GM21717 (cell line): ENCODE measurements at regions not wholly inside any gene's neighbourhood (a gene's known extent, or its start where the extent isn't known, plus 50 kb on each side); places are given as distances from the start of the nearest gene placed in this dataset.
"Not testable (repeated sequence)": the region's sequence is repeated elsewhere in the genome, so short reads cannot be mapped to it uniquely, and the experiment has no call there.

ENCODE experiments used
- ATAC-seq: cut with Tn5 transposase; IDR thresholded peaks from one replicate; pipeline ENCODE4 v1.9.1; 2021; ENCODE audit warnings: mild to moderate bottlenecking, moderate library complexity; ENCODE audit not compliant: unreplicated experiment

DNA sequence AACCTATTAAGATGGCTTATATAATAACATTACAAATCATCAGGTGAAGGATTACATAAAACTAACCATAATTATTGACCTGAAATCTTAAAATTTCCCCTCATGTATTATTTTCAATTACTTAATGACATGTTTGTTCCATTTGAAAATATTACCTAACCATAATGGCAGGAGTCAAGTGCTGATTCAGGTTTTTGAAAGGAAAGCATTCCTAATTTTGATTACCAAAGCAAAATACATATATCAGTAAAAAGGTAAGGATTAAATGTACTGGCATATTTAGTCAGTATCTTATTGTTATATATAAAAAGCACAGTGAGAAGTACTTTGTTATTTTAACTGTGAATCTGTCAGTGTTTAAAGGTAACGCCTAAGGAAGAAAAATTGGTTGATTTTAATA is 960.0 kb upstream of the CNTN5 start:
- no peak for ATAC-seq

DNA sequence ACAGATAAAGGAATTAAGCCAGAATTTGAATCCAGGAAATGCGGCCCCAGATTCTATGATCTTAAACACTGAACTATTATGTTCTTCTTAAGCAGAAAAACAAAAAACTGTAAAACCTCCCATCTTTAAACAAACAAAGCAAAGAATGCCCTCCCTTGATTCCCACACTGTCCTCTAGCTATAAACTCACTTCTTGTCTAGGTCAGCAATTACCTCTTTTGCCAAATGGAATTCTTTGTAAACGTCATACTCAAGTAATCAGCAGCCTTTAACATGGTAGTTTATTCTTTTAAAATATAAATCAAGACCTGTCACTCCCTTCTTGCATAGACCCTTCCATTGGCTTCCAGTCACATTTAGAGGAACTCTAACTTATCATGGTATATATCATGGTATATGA is 958.9 kb upstream of the CNTN5 start:
- no peak for ATAC-seq

DNA sequence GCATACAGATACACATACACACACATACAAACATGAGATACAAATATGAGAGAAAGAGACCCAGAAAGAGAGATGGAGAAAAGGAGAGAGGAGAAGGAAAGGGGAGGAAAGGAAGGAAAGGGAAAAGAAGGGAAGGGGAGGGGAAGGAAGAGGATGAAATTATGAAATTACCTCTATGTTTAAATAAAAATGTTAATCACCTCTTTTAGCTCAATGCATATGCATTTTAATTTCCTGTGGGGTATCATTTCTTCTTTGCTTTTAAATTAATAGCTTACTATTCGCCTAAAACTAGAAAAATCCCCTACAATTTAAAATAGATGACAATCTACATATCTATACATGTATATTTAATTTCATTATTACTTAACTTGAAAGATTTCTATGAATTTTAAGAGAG is 958.0 kb upstream of the CNTN5 start:
- ATAC-seq: no peak

DNA sequence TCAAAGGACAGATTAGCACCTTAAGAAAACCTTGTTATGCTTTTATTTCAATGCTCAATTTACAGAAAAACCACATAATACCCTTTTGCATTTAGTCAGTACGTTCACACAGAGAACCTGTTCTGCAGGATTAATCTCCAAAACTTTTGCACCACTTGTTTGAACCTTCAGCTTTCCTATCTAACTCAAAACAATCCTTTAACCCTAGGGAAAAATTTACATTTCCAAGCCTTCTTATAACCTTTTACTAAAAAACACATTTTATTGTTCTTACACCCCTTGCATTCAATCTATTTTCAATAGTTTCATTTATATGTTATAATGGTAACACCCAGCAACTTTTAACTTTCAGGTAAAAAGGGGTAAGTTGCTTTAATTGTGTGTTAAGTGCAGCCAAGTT is 952.5 kb upstream of the CNTN5 start:
- ATAC-seq: no peak

DNA sequence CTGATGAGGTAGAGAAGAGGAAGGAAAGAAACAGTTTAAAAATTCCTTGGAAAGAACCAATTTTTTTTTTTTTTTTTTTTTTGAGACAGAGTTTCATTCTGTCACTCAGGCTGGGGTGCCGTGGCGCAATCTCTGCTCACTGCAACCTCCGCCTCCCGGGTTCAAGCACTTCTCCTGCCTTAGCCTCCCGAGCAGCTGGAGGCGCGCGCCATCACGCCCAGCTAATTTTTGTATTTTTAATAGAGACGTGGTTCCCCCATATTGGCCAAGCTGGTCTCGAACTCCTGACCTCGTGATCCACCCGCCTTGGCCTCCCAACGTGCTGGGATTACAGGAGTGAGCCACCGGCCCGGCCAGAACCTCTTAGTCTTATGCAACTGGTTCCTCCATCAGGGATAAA is 951.6 kb upstream of the CNTN5 start:
- not testable (repeated sequence) for ATAC-seq

DNA sequence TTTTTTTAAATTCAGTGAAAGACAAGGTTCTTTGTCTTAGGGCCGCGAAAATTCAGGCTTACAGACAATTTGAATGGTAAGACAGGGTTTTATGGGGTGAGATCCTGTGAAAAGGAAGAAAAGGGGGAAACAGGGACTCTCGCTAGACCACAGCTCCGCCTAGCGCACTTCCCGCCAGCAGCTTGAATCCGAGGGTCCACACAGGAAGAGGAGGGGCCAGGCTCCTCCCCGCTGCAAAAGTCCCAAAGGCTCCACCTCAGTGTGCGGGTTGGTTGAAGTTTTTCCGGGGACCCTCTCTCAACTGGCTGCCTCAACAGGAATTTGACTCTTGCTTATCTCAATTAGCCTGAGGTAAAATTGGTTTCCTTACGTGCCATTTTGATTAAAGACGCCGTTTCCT is 950.9 kb upstream of the CNTN5 start:
- ATAC-seq: no peak

DNA sequence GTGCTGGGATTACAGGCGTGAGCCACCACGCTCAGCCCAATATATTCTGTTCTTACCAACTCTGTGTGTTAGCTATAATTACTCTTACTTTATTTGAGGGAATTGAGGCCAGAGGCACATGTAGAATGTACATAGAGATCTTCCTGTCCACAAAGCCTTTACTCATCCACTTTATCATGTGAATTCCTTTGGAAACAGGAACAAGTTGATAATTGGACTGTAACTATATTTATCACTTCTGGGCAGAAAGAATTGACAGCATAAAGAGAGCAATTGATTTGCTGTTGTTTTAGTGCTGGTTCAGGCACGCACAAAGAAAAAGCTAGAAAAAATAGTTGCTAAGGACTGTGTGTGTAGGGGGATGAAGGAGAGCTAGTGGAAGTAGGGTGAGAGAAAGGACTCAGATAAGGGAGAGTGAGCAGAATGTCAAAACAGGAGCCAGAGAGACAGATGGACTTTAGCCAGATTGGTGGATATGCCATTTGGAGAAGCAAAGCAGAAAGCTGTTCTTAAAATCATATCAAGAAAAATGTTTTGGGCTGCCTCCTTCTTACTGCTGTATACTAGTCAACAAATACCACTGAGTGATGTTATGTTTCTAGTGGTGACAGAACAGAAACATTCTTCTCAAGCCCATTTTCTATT is 929.8 kb upstream of the CNTN5 start:
- ATAC-seq: no peak

DNA sequence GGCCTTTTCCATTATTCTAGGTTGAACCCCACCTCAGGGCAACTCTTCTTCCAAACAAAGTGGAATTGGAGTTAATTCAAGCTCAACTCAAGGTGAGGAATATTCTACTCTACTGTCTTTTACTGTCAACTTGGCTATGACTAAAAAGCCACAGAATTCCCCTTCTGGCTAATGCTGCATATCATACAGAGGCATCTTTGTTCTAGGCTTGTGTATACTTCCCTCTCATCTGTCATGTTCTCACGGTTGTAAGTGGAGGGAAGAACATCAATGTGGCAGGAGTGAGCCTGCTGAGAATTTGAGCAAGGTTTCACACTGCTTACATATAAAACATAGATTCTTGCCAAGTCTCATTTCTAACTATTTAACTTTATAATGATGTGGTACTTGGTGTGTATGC is 921.4 kb upstream of the CNTN5 start:
- no peak for ATAC-seq

DNA sequence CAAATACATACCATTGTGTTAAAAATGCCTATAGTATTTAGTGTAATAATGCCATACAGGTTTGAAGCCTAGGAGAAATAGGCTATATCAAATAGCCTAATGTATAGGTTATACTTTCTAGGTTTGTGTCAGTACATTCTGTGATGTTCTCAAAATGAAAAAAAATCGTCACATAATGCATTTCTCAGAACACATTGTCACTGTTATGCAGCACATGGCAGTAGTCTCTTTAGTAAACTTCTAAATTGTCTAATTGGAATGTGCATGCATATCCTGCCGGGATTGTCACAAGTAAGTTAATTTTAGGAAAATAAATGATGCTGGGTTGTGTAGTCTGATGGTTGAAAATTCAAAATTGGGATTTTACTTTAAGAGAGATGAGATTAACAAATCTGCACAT is 920.1 kb upstream of the CNTN5 start:
- ATAC-seq: no peak

DNA sequence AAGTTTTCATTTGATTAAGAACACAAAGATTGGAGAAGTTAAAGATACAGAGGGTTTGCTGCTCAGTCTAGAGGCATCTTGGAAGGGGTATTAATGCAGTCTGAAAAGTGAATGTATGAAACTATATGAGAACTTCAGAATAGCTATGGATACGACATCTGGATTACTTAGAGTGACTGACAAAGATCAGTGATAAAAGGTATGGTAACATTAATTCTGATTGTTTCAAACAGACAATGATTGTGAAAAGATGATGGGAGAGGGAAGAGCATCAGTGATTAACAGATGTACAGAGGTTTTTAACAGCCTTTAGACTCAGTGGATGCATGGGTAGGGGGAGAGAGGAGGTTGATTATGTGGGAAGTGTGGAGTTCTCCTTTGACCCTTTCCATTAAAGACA is 919.4 kb upstream of the CNTN5 start:
- no peak for ATAC-seq

DNA sequence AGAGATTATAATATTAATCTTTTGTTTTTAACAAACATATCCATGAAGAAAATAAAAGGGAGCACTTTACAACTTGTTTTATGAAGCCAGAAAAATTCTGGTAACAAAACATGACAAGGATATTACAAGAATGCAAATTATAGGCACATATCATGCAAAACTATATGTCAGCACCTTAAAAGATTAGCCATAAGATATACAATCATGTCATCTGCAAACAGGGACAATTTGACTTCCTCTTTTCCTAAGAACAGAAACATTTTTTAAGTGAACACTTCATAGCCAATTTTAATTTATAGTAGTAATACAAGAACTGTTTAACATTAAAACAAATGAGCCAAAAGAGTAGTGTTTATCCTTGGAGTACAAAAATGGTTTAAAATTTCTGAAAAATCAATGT is 916.5 kb upstream of the CNTN5 start:
- ATAC-seq: no peak

DNA sequence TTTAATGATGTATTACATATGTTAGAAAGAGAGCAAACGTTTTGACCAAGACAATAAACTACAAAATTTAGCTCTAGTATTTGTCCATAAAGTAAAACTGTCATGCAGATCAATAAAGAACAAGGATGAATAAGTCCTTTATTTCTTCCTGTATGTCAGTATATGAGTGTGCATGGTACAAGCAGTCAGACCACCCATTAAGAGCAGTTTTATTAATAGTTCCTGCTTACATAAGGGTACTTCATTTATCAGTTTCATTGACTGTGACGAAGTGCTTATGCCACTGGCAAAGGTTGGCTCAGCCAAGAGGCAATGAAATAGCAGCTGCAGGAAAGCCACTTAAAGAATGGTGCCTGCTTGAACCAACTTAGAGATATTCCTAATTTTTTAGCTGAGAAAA is 913.0 kb upstream of the CNTN5 start:
- no peak for ATAC-seq

DNA sequence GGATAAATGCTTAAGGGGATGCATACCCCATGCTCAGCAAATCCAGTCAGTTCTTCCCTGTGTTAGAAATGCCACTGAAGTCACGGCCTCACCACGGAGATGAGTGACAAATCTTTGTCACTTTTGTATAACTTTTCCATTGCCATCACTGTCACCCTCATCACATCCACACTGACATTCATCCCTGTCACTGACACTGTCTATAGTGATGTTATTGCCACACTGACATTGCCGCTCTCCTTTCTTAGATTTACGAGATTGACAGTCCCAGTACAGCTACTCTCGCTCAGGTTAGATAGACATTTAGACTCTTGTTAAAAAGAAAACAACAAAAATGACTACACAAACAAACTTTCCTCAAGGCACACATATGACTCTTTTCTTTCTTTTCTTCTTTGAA is 910.7 kb upstream of the CNTN5 start:
- ATAC-seq: no peak

DNA sequence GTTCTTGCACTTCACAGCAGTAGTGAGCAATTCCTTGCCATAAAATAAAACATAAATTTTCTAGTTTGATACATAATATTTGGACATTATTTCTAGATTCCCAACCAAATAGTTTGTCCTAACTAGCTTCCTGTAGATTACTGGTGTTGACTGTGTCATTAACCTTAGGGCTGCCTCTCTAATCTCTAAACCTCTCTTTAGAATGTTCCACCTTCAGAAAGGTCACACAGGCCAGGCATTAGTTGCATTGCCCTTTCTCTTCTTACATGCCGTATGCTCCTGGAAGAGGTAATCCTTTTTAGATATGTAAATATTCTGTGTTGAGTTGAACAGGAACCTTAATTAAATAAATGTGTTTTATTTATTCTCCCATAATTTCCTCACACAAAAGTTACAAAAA is 904.9 kb upstream of the CNTN5 start:
- ATAC-seq: no peak

DNA sequence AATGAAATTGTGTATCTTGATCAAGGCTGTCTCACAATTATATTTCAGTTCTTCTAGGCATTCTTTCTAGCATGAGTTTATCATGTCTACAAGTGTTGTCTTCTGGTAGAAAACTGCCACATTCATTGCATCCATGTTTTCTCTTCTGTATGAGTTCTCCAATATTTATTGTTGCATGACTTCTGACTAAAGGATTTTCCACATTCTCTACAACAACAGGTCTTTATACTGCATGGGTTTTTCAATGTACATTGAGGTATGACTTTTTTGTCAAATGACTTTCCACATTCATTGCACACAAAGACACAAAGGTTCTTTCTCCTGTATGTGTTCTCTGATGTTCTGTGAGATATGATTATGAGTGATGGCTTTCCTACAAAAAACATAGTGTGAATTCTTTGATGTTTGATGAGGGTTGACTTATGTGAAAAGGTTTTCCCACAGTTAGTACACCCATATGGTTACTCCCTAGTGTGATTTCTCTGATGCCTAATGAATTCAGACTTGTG is 890.6 kb upstream of the CNTN5 start:
- no peak for ATAC-seq

DNA sequence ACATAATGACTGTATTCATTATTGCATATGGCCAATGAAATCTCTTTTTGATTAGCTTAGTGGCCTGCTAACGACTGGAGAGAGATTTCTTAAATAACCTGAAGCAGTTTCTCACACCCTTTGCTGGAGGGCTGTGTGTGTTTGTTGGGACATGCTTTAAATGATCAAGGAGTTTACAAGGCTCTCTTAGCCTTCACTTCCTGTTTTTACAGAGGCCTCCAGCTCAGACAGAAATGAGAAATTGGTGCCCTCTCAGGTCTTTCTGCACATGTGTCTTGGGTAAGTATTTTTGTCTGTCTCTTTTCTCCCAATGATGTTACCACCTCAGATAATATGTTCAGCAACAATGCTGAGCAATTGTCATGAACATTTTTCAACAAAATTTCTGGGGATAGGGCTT is 884.4 kb upstream of the CNTN5 start:
- no peak for ATAC-seq

DNA sequence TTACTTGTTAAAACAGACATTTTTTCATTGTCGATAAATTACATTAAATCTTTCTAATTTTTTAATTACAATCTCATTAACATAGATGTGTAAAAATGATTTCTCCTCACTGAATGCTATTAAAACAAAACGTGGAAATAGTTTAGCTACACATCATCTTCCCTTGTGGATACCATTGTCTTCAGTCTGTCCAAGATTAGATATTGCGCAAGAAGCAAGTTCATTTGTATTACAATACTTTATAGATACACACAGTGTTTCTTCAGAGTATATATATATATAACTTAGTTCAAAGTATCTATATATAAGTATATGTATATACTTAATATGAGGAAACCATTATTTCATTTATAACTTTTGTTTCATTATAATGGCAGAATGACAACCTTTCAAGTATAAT is 883.3 kb upstream of the CNTN5 start:
- ATAC-seq: no peak

DNA sequence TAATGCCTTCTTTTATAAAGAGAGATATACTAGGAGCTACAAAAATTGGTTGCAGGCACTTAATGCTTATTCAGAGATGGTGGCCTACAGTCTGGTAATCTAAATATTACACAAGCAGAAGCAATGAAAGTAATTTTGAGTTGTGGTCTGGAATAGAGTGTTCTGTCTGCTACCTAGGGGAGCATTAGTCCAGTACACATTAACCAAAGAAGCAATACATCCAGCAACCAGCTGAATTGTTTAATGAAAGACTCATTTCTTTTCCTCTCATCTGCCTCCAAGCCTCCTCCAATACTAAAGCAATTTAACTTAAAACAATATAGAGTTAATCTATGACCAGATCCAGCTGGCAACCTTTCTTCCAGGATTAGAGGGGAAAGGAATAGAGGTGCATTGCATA is 877.1 kb upstream of the CNTN5 start:
- no peak for ATAC-seq

DNA sequence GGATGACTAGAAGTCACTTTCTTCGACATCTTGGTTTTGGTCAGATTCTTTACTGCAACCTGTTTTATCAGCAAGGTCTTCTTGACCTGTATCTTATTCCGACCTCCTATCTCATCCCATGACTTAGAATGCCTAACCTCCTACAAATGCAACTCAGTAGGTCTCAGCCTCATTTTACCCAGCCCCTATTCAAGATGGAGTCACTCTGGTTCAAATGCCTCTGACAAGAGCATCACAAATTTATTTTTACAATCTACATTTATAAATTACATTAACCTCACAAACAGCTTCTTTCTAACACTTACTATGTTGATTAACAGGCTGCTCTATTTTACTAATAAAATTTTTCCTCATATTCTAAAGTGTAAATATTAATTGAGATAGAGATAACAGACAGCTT is 867.0 kb upstream of the CNTN5 start:
- no peak for ATAC-seq

DNA sequence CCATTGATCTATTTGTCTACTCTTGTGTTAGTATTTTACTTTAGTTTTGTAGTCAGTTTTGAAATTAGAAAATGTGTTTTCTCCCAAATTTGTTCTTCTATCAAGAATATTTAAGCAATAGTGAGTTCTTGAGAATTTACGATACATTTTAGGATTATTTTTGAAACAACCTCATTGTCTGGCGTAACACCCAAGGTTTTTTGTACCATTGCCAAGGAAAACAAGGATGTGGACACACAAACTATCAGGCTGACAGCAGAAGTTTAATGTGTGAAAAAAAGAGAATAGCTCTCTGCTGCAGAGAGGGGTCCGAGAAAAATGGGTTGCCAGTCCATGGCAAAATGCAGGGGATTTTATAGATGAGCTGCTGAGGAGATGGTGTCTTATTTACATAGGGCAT is 865.1 kb upstream of the CNTN5 start:
- no peak for ATAC-seq

DNA sequence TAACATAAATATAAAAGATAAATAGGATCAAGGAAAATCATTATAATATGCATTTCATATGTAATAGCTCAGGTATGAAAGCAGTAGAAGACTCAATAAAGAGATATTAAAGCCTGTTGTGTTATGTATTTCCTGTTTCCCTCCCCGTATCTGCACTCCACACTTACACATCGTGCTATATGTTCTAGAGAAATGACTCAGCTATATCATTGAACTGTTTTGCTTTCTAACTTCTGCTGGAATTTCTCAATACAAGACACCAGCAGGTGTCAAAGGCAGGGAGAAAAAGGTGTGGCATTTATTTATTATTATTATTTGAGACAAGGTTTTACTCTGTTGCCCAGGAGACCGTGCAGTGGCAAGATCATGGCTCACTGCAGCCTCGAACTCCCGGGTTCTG is 842.8 kb upstream of the CNTN5 start:
- ATAC-seq: no peak

DNA sequence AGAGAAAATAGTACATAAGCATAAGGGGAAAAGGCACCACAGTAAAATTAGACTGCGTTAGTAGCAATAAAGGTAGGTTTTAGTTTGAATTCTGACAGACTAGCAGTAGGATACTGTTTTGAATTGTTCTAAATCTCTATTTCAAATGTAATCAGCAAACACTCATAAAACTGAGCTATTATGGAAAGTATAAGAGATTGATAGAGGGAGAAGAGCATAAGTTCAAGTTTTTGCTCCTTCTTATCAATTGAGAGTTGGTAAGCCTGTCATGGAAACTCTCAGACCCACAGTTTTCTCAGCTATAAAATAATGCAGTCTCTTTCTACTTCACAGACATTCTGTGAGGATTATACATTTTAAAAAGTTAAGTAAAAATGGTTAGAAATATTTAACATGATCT is 840.2 kb upstream of the CNTN5 start:
- no peak for ATAC-seq

DNA sequence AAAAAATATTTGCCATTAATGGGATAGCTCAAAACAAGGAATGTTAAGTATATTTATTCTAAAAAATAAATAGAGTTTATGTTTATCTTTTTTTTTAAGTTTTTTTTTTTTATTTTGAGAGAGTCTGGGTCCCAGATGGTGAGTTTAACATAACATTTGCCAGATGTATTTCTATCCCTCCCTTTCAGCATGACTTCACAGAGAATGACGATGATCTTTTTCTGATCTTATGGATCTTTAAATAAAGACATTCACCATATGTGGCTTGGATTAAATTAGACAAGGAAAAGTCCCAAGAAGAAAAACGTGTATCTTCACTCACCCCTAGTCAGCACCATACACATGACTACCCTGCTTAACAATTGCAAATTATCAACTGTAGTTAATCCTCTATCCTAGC is 839.8 kb upstream of the CNTN5 start:
- ATAC-seq: no peak

DNA sequence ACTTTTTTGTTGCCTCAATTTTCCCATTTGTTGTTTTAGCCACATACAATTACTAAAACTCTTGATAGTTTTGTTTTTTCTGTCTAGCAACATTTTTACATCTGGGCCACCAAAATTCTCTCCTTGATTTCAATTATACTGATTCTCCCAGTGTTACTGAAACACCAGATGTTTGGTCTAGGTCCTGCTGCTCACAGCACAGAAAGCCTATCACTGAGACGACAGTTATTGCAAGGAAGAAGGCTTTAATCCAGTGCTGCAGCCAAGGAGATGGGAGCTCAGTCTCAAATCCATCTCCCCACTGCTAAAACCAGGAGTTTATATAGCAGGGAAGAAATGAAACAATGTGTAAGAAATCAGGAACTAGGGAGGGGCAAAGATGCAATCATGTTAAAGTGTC is 837.7 kb upstream of the CNTN5 start:
- no peak for ATAC-seq
